Psoas muscle (tissue), 7 donors: ENCODE measurements at regions not wholly inside any gene's neighbourhood (a gene's known extent, or its start where the extent isn't known, plus 50 kb on each side); places are given as distances from the start of the nearest gene placed in this dataset.

Source experiments
- ATAC-seq, 4 donors: fragments of 200-7000 bp; cut with Tn5 transposase; one replicate each; pipeline ENCODE4 v1.9.1; 2020; ENCODE audit warnings: moderate library complexity in 3 of 4, mild to moderate bottlenecking in 2 of 4
- DNase-seq, 2 donors: peaks; one replicate each; pipeline ENCODE4 v3.0.0-alpha.2; 2020
- H3K27ac ChIP-seq: fragments of 200-600 bp; one replicate; pipeline ENCODE4 v1.8.0; 2022
- H3K27me3 ChIP-seq, 3 donors: fragments of 200-600 bp in 1 of 3; one replicate each; pipeline versions ENCODE4 v1.6.1 to v1.8.0; 2013 to 2022; ENCODE audit warnings: low read length in 2 of 3, mild to moderate bottlenecking in 2 of 3, moderate library complexity in 1 of 3; ENCODE audit not compliant: insufficient read depth in 3 of 3
- H3K36me3 ChIP-seq, 2 donors: fragments of 200-600 bp in 1 of 2; one replicate each; pipeline versions ENCODE4 v1.6.1 to v1.8.0; 2013 to 2022; ENCODE audit warnings: low read depth in 1 of 2, mild to moderate bottlenecking in 1 of 2, moderate library complexity in 1 of 2; ENCODE audit not compliant: insufficient read depth in 1 of 2
- H3K4me1 ChIP-seq: fragments of 200-600 bp; one replicate; pipeline ENCODE4 v1.8.0; 2022
- H3K4me3 ChIP-seq: fragments of 200-600 bp; one replicate; pipeline ENCODE4 v1.8.0; 2022; ENCODE audit warnings: mild to moderate bottlenecking
- H3K9me3 ChIP-seq: fragments of 200-600 bp; one replicate; pipeline ENCODE4 v1.8.0; 2022
- CTCF ChIP-seq: fragments of 200-600 bp; IDR thresholded peaks from one replicate; pipeline ENCODE4 v1.8.0; 2022; ENCODE audit warnings: antibody characterized with exemption
- WGBS, 3 donors: extraction: QIAGEN DNeasy Blood & Tissue Kit; methylation state at CpG; one replicate each; pipeline versions ENCODE4 v1.1.6 to v1.1.7; 2013; 5-methylcytosine and 5-hydroxymethylcytosine counted together
- intact Hi-C, 2 donors: fragments of 100-400 bp; cut with DNase I; formaldehyde crosslinking; loops; one replicate each; pipeline versions ENCODE4 v1.11.0 to v1.14.2; 2022
- donor health status: healthy with polysubstance abuse.
- donor health status: DM: no; HTN: no; CAD: no; lungs with moderate emphysema.
- donor health status: Bipolar disorder and iron deficiency.
- donor health status: healthy.
- donor health status: DM: yes; HTN: yes; CAD: no.
- donor health status: DM: no; HTN: no; CAD: no.
- donor health status: DM: yes; HTN: yes; CAD: no.

- no peaks in the 10 kb centered on the region for H3K9me3 ChIP-seq
- intact Hi-C loops = no loop called here
- no peaks in the 10 kb centered on the region for H3K36me3 ChIP-seq
- no peaks in the 10 kb centered on the region for H3K4me1 ChIP-seq
- no peak for DNase-seq
- H3K27ac ChIP-seq = no peak overlapping the region
- no peak for ATAC-seq
- no peaks in the 10 kb centered on the region for H3K27me3 ChIP-seq
- no peak overlapping the region for H3K4me3 ChIP-seq
- no peak for TF ChIP-seq CTCF
Observed at GRCh38 chr9:99590410-99590809, 231.3 kb upstream of the NR4A3 start.

GRCh38 chr9:99590840-99591239 lies 230.8 kb upstream of the NR4A3 start:
- no peak for ATAC-seq
- H3K36me3 ChIP-seq = no peaks in the 10 kb centered on the region
- no peak overlapping the region for H3K27ac ChIP-seq
- WGBS, 3 donors = 68 to 85% (median 72%) methylated on average over 1 of the region's 1 CpG
- H3K27me3 ChIP-seq = no peaks in the 10 kb centered on the region
- no peaks in the 10 kb centered on the region for H3K4me1 ChIP-seq
- DNase-seq = no peak
- TF ChIP-seq CTCF = no peak
- H3K4me3 ChIP-seq = no peak overlapping the region
- no peaks in the 10 kb centered on the region for H3K9me3 ChIP-seq
- intact Hi-C loops = no loop called here

GRCh38 chr9:99591770-99592169 lies 229.9 kb upstream of the NR4A3 start:
- Histone ChIP-seq H3K27ac (no peak overlapping the region), H3K36me3 (no peaks in the 10 kb centered on the region), H3K9me3 (no peaks in the 10 kb centered on the region), H3K4me1 (no peaks in the 10 kb centered on the region), H3K4me3 (no peak overlapping the region), H3K27me3 (no peaks in the 10 kb centered on the region)
- DNase-seq = no peak
- no peak for TF ChIP-seq CTCF
- no peak for ATAC-seq
- 96 to 98% (median 96%) methylated on average over 2 of the region's 2 CpGs for WGBS, 3 donors
- intact Hi-C loops = no loop called here

- Histone ChIP-seq H3K4me3 (no peak overlapping the region), H3K9me3 (no peaks in the 10 kb centered on the region), H3K27me3 (no peaks in the 10 kb centered on the region), H3K4me1 (no peaks in the 10 kb centered on the region), H3K36me3 (no peaks in the 10 kb centered on the region), H3K27ac (no peak overlapping the region)
- TF ChIP-seq CTCF = no peak
- intact Hi-C loops = no loop called here
- 69 to 79% (median 73%) methylated on average over 4 of the region's 4 CpGs for WGBS, 3 donors
- ATAC-seq (no peak), DNase-seq (no peak)
Observed at GRCh38 chr9:99592834-99593574, 228.7 kb upstream of the NR4A3 start.

DNA sequence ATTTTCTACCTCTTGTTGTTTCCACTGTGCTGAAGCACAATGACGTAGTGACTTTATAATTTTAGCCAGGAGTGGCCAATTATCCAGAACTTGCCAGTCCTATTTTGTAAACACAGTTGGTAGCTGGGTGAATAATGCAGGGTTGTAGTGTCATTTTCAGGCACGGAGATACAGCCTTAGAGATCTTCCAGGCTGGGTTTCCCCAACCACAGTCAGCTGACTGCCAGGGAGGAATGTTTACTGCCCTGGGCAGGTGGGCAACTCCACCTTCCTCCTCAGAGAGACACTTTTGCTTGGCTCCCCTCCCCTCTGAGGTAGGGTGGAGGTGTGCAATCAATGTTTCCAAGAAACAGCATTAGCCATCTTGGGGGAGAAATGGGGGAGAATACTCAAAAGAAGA lies 228.1 kb upstream of the NR4A3 start:
- no peak overlapping the region for H3K4me3 ChIP-seq
- no peak for ATAC-seq
- no peaks in the 10 kb centered on the region for H3K9me3 ChIP-seq
- no peaks in the 10 kb centered on the region for H3K36me3 ChIP-seq
- H3K27me3 ChIP-seq = no peaks in the 10 kb centered on the region
- no peaks in the 10 kb centered on the region for H3K4me1 ChIP-seq
- TF ChIP-seq CTCF = no peak
- no peak for DNase-seq
- no peak overlapping the region for H3K27ac ChIP-seq
- intact Hi-C loops = no loop called here
- WGBS, 3 donors = 54 to 70% (median 68%) methylated on average over 2 of the region's 2 CpGs
